ENCODE measurements at regions not wholly inside any gene's neighbourhood (a gene's known extent, or its start where the extent isn't known, plus 50 kb on each side); places are given as distances from the start of the nearest gene placed in this dataset.
A peak's percentile ranks its signal among the peaks of the same experiment; 100 is the strongest.

DNA sequence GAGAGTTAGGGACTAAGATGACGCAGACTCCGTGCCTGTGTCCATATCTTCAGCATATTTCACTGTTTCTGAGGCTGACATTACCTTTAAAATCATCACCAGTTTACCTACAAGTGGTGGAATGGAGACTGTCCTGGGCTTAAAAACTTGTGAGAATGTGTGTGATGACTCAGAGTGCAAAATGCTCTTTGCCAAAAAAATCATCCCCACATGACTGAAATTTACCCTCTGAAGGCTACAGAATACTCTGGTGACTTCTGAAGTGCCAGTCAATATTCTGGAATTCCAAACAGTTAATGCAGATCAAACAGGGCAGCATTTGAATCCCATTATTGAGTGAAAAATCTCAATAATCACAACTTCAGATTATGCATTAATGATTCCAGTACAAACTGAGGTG, 901.4 kb downstream of the EFNB2 start:
- TF ChIP-seq, protein P1, sequence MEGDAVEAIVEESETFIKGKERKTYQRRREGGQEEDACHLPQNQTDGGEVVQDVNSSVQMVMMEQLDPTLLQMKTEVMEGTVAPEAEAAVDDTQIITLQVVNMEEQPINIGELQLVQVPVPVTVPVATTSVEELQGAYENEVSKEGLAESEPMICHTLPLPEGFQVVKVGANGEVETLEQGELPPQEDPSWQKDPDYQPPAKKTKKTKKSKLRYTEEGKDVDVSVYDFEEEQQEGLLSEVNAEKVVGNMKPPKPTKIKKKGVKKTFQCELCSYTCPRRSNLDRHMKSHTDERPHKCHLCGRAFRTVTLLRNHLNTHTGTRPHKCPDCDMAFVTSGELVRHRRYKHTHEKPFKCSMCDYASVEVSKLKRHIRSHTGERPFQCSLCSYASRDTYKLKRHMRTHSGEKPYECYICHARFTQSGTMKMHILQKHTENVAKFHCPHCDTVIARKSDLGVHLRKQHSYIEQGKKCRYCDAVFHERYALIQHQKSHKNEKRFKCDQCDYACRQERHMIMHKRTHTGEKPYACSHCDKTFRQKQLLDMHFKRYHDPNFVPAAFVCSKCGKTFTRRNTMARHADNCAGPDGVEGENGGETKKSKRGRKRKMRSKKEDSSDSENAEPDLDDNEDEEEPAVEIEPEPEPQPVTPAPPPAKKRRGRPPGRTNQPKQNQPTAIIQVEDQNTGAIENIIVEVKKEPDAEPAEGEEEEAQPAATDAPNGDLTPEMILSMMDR (conservative IDR thresholded peaks at IDR 0.05; ENCODE audit: control insufficient read depth, insufficient read depth, low read depth, low read length), result no peak
- H3K4me3 ChIP-seq (ENCODE audit: control insufficient read depth, low read depth, low read length), result no peak overlapping the region
- peak; percentile 4 for DNase-seq (ENCODE audit: low read depth)

DNA sequence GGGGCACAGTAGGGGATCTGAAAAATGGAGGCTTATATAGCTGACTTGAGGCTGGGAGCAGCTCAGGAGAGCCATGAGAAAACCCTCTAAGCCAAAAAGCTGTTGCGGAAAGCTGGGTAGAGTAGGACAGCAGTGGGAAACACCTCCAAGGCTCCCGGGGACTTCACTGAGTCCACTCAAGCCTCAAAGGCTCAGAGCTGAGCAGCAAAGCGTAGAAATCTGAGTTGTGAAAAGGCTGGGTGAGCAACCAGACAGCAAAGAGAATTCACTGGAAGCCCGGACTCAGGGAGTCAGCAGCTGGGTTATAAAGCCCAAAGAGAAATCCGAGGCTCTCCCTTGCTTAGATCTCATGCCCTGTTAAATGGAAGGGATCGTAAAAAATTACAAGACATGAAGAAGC, 905.0 kb downstream of the EFNB2 start:
- TF ChIP-seq, protein P1 (conservative IDR thresholded peaks at IDR 0.05; ENCODE audit: control insufficient read depth, insufficient read depth, low read depth, low read length), result no peak

DNA sequence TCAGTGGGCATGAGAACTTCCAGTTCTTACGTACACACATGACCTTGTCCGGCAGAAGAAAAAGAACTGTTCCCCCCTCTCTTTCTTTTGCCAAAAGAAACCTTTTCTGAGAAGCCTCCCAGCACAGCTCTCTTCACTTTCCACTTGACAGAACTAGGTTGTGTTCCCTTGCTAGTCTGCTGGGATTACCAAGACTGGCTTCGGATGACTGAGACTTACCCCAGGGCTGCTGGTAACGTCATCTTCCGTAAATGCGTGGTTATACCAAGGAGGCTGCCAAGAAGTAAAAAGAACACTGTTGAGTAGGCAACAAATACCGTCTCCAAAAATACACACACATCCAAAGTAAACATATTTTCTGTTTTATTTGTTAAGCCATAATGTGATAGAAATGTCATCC, 908.2 kb downstream of the EFNB2 start:
- TF ChIP-seq, protein P1 (conservative IDR thresholded peaks at IDR 0.05; ENCODE audit: control insufficient read depth, insufficient read depth, low read depth, low read length), result no peak
- H3K4me3 ChIP-seq (ENCODE audit: control insufficient read depth, low read depth, low read length), result no peak overlapping the region

More for the DNA sequence above, 905.0 kb downstream of the EFNB2 start:
- no peak overlapping the region for H3K4me3 ChIP-seq (ENCODE audit: control insufficient read depth, low read depth, low read length)
- DNase-seq (ENCODE audit: low read depth), result no peak

DNA sequence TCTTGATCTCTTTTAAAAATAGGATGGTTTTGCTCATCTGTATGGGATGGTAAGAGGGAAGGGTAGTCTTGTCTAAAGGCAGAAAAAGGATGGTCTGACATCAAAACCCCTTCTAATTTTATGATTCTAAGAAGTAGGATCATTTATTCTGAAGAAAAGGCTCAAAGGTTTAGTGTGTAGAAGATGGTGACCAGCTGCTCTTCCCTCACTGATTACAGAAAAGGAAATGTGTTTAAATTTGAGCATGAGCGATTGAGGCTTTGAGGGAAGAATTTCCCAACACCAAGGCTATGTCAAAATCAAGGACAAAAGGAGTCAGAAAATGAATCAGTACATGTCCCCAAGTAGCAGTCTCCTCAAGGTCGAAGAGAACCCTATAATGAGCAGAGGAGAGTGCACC, 909.8 kb downstream of the EFNB2 start:
- no peak overlapping the region for H3K4me3 ChIP-seq (ENCODE audit: control insufficient read depth, low read depth, low read length)
- TF ChIP-seq, protein P1 (conservative IDR thresholded peaks at IDR 0.05; ENCODE audit: control insufficient read depth, insufficient read depth, low read depth, low read length), result no peak
- no peak for DNase-seq (ENCODE audit: low read depth)

More for the DNA sequence above, 908.2 kb downstream of the EFNB2 start:
- DNase-seq (ENCODE audit: low read depth), result no peak

DNA sequence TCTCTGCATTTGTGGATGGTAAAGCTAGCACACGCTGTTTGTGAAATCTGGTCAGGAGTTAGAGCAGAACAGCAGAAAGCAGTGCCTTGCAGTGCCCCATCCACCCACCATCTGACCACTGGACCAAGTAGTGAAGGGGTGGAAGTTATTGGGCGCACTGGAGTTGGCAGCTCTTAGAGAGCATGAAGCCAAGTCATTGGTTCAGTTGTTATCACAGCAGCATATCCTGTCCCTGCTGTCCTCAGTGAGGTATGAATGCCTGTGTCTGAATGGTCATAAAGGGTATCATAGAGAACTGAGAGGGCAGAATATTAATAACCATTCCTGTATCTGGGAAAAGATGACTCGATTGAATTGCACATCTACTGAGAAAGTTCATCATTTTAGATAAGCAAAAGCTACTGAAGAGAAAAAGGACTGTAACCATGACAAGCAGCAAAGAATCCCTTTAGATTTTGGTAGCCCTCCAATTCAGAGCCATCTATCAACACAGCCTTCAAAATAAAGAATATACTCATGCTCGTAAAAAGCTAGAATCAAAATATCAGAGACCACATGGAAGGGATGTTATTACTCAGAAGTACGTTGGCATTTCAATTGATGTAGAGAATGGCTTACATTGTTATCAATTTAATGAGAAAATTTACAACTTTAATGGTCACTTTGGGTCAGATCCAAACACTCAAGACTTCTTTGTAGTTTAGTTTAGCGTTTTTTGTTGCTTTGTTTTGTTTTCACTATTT, 919.0 kb downstream of the EFNB2 start:
- TF ChIP-seq, protein P1 (conservative IDR thresholded peaks at IDR 0.05; ENCODE audit: control insufficient read depth, insufficient read depth, low read depth, low read length), result no peak
- no peak overlapping the region for H3K4me3 ChIP-seq (ENCODE audit: control insufficient read depth, low read depth, low read length)
- DNase-seq (ENCODE audit: low read depth), result no peak

DNA sequence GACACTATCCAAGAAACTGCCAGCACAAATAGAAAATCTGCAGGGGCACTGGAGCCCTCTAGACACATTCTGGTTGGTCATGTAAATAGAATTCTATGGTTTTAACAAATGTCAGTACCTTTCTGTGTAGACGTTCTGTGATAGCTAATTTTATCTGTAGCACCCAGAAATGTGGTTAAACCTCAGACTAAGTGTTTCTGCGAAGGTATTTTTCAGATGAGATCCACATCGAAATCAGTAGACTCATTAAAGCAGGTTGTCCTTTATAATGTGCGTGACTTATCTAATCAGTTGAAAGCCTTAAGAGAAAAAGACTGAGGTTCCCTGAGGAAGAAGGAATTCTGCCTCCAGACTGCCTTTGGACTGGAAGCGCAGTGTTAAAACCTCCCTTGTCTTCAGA, 922.9 kb downstream of the EFNB2 start:
- TF ChIP-seq, protein P1 (conservative IDR thresholded peaks at IDR 0.05; ENCODE audit: control insufficient read depth, insufficient read depth, low read depth, low read length), result no peak
- no peak for DNase-seq (ENCODE audit: low read depth)
- H3K4me3 ChIP-seq (ENCODE audit: control insufficient read depth, low read depth, low read length), result no peak overlapping the region
